ENCODE measurements at regions not wholly inside any gene's neighbourhood (a gene's known extent, or its start where the extent isn't known, plus 50 kb on each side); places are given as distances from the start of the nearest gene placed in this dataset.

DNA sequence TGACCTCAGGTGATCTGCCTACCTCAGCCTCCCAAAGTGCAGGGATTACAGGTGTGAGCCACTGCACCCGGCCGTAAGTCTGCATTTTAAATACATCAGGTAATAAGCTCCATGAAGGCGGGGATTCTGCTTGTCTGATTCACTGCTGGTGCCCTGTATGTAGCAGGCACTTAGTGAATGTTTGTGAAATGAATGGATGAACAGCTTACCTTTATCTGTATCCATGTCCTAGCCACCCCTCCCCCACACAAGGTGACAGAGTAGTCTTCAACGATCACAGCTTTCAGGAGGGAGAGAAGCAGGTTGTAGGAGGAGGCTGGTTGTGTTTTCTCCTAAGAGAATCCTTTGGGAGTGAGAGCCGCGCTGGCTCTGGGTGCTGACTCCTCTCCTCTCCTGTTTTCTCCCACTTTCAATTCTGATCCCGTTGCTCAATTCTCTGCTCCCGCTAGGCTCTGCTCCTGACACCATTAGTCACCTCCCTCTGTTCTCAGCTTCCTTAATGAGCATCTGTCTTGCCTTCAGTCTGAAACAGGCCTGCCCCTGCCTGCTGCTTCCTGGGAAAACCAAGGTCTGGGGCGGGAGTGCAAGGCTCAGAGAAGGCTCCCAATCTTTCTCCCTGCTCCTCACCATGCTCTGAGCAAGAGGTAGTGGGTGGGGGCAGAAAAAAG lies 88.8 kb upstream of the CTNNA1 start:
- peak; percentile 60 for DNase-seq

DNA sequence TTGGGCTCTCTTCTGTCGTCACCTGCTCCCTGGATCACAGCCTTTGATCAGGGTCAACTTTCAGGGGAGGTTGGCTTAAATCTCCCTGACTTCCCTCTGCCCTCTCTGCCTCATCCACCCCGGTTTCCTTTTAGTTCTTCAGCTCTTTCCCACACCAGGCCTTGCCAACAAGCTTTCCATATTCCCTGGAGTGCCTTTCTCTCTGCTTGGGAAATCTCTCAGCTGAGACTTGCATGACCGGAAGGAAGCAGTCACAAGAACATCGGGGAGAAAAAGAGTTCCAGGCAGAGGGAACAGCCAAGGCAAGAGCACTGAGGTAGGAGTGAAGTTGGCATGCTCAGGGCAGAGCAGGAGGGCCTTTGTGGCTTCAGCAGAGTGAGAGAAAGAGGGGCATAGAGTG lies 88.4 kb upstream of the HSPA9 start:
- no peak for DNase-seq

DNA sequence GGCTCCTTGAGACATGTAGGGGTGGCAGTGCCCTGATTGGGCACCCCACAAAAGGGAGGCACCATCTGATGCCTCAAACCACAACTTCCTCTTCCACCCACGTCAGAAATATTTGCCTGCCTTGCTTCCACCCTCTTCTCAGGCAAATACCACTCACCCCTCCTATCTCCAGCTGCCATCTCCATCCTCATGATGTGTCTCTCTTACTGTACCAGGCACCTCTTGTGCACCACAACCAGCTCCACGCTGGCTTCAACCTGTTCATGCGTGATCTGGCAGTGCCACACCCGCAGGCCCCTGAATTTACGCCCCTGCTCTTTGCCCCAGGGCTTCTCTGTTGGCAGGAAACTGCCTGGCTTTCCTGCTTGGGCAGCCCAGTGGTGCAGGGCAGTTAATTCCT lies 87.8 kb upstream of the HSPA9 start:
- no peak for DNase-seq

DNA sequence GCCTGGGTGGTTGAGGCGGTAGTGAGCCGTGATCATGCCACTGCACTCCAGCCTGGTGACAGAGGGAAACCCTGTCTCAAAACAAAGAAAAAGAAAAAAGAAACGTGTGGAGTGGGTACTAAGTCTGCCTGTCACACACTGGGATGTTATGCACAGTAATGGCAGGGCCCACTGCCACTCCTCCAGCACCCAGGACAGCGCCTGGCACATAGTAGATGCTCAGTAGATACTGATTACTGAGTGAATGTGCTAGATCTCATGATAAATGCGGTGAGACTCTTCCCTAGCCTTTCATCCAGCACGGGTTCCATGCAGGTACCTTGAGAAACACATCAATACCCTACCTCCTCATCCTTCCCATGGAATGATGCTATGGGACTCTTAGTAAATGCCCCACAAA lies 87.4 kb upstream of the HSPA9 start:
- DNase-seq: no peak

DNA sequence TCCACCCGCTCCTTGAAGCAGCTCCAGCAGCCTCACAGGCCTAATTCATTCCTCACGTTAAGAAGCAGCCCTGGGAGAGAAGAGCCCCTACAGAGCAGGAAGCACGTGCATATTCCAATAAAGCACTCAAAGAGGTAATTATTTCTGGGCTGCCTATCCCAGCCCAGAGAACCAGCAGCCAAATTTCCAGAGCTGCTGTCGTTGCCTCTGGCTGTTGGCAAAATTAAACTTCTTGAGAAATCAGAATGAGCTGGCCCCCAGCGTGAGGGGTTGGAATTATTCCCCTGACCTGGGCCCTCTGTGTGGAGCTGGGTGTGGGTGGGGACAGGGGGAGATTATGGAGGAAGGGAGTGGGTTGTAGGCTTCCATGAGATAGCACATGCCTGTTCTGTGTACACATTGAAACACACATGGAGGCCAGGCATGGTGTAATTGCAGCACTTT lies 86.8 kb upstream of the HSPA9 start:
- no peak for DNase-seq

DNA sequence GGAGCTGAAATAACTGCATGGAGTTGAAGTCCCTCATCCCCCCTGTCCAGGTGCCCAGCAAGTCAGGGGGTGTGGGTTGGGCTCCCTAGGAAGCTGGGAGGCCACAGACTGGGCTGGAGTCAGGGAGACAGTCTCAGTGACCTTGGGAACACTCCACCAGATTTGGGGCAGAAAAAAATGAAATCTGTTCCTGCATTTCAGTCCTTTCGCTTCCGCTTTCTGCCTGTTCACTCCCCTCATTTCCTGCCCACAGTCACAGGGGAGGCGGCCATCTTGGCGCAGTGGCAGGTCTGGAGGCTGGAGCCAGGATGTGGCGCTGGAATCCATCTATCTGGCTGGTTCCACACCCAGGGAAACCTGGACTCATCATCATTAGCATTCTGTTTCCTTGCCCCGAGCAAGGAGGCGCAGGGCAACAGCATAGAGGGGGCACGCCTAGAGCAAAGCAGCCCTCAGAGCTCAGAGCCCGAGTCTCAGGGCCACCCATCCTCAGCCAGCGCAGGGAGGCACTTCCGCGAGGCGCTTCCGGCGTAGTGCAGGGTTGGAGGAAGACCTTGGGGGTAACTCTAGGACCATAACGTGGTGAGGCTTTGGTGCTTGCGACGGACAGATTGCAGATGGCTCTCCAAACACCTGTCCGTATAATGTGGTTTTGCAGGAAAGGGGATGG lies 86.2 kb upstream of the HSPA9 start:
- DNase-seq: no peak

DNA sequence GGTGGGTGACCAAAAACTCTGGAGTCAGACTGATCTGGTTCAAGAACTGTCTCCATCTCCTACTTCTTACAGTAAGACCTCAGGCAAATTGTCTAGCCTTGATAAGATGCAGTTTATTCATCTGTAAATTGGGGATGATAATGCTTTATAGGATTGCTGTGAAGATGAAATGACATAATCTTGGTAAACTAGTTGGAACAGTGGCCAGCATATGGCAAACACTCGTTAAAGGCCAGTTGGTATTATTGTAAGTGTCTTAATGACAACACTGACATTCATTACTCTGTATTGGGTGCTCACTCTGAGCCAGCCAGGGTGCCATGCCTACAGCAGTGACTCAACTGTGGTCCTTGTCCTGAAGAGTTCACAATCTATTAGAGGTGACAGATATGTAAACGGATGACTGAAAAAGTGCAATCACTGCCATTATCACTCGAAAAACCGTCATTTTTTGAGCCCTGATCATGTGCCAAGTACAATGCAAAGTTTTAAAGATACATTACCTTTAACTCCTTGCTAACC lies 84.9 kb upstream of the HSPA9 start:
- no peak for DNase-seq

DNA sequence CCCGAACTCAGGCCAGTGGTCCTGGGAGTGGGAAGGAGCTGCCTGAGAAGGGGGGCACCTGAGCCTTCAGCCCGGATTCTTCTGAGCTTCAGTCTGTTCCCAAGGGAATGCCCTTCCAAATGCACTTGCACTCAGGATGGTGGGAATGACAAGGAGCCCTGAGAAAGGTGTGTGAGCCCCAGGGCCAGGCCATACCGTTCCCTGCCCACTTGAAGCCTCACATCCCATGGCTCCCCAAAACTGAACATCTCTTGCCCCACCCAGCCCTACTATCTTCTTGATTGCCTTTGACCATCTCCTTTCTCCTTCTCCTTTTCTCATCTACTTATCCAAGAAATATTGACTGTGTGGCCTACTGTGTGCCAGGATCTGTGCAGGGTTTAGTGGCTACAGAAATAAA lies 84.4 kb upstream of the HSPA9 start:
- DNase-seq: no peak

DNA sequence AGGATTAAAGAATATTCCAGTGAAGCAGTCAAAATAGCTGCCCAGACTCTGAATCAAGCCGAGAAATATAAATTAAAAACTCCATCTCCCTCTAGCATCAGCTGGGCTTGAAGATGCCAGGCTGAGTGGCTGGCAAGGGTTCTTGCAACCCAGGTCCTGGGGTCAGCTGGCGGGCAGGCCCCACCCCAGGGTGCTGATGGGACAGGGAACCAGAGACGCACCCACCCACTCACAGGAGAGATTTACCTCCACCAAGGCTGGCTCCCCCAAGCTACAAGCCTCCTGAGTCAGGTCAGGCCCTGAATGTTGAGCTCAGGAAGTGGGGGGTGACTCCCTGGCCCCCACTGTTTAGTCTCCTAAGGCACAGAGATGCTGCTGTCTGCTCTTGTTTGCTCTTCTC lies 83.9 kb upstream of the HSPA9 start:
- DNase-seq: no peak

DNA sequence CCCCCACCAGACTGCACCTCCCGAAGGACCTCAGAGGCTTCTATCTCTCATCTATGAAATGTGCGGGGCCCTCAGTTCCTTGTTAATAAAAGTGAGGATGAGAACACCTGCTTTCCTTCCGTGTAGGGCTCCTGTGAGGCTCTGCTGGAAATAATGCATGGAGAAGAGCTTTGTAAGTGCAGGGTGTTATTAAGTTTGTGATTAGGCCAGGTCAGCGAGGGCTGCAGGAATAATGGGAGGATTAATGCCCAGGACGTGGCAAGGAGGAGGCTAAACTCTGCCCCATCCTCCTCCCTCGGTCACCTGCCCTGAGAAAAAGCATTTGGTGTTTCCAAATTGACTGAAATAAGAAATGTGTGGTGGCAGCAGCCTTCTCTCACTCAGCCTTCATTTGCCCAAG lies 83.5 kb upstream of the HSPA9 start:
- no peak for DNase-seq

DNA sequence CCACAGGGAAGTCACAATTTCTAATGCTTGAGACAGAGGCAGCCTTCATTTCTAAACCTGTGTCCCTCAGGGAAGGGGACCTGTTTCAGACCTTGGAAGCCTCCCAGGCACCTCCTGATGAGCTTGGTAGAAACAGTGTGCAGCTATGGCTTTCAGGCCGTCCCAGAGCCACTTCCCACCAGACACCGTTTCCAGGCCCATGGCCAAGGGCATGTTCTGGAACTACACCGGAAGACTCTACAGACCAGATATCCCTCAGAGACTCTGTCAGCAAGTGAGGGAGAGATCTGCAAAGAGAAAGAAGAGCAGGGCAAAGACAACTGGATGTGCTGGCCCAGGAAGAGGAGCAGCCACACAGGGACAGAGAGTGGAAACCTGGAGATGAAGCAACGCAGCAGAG lies 82.2 kb upstream of the HSPA9 start:
- DNase-seq: no peak

DNA sequence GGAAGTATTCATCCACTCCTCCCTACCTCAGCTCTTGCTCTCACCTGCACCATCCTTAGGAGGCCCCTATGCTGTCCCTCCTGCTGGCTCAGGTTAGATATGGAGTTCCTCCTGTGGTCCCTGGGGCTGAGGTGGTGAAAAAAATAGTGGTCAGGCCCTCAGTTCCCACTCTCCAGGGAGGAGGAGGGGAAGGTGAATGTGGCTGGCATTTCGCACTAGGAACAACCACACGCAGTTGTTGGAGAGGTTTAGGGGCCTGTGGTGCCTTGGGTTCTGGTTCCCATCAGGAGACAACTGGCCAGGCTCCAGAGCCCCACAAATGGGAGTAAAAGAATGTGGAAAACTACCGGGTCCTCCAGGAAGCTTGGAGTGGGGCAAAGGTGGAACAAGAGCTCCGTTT lies 81.7 kb upstream of the HSPA9 start:
- no peak for DNase-seq

DNA sequence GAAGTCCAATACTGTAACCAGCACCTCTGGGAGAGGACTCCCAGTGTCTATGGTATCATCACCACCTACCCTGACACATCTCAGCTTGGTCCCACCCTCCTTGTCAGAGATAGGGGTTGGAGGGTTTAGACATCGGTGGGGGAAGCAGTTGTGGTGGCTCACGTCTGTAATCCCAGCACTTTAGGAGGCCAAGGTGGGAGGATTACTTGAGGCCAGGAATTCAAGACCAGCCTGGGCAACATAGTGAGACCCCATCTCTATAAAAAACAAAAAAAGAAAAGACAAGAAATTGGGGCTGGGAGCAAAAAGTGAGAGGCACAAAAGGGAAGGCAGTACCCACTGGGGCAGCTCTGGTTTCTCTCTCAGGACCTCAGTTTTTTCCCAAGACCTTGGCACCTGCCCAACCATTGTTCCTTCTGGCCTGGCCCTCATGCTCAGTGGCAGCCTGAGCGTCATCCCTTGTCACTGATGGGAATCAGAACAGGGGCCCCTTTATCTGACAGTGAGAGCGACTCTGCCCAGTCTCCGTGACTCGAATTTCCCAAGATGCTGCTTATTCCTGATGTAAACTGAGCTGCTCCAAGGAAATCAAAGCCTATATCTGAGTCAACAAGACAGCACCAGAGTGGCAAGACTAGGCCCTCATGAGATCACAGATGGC lies 80.5 kb upstream of the HSPA9 start:
- no peak for DNase-seq

DNA sequence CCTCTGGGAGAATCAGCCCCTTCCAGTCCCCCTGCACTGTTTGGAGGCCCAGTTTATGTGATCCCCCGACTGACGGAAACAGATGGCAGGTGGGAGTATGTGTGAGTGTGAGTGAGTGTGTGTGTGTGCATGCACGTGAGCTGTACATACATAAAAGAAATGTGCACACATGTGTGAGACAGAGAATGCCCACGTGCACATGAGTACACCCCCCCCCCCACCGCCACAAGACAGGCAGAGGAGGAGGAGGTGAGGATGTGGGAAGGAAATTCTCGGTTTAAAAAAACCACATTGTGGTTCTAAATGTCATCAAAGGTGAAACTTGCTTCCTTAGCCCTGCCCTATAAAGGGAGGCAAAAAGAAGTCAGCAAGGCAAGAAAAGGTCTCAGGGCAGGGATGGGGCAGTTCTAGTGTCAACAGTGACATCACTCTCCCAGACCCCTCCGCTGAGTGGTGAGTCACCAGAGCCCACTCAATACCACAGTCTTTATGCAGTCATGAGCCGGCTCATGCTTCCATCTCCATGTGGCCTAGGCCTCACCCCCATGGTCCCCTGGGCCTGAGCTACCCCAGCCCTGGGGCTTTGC lies 79.2 kb upstream of the HSPA9 start:
- DNase-seq: peak; percentile 60

DNA sequence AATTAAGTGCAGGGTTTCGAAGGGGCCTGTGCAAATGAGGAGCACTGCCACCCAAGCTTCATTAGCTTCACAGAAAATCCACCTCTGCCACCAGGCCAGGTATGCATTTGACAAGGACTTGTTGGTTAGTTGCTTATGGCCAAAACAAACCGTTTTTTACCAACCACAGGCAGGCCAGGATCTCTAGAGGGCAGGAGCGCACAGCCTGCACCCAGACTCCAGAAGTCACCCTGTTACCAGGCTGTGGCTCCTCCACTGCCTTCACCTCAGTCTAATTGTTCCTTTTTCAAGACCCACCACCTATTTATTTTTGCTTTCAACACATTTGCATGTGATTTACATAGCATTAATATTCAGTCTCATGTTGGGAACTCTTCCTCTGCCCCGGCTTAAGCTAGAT lies 78.3 kb upstream of the HSPA9 start:
- DNase-seq: no peak

DNA sequence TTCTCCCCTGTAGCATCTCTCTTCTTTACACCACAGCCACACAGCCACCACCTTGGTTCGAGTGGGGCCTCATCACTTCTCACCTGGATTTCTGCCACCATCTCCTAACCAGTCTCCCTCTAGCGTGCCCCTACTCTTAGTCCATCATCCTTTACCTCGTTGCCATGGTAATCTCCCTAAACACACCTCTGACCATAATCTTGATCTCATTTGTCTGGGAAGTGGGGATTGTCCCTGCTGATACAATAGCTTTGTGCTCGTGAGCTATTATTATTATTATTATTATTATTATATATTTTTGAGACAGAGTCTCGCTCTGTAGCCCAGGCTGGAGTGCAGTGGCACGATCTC lies 76.5 kb upstream of the HSPA9 start:
- no peak for DNase-seq

DNA sequence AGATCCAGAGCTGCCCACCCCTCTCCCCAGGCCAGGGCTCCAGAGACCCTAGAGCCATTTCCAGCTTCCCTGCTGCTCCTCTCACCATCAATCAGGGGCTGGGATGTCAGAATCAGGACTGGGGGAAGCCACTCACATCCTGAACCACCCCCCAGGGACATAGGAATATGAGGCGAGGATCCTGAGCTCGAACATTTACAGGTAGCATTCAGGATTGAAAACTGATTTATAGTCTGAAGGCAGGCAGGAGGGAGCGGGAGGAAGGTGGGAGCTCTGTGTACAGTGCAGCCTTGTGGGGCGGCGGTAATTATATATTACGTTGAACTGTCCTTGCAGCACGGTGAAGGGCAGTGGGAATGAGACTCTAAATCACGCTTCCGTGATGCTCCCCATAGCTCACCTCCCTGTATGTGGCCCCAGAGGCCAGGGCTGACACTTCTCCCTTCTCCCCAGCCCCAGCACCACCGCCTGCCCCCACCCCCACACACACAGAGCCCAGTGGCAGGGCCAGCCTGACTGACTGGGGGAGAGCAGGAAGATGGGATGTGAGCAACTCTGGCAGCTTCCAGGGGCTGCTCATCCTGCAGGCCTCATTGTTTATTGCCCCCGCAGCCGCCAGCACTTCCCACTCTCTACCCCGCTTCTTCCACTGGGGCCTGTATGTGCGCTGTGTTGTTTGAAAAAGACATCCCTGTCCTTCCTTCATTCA lies 76.0 kb upstream of the HSPA9 start:
- DNase-seq: no peak

DNA sequence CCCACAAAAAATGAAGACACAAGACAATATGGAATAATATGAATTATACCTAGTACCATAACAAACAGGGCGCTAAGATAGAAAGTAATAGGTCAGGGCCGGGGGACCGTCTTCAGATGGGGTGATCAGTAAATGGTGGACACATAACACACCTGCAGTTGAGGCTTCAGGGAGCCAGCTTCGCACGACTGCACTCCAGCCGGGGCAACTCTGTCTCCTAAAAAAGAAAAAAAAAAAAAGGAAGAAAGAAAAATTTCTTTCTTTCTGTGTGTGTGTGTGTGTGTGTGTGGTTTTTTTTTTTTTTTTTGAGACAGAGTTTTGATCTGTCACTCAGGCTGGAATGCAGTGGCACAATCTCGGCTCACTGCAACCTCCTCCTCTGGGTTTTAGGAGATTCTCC lies 75.0 kb upstream of the HSPA9 start:
- DNase-seq: no peak

DNA sequence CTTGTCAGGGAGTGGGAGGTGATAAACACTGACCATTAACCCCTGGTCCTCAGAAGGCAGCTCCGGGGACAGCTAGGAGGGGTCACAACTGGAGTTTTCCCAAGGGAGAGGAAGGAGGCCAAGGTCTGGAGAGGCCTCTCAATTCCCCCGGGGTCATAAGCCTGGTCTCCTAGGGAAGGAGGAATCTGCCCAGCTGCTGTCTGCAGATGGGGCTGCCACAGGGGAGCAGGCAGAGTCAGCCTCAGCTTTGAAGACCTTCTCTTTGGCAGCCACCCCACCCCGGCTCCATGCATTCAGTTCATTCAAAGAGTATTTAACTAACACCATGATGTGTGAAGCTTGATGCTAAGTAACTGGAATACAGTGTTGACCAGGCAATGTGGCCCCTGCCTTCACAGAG lies 74.6 kb upstream of the HSPA9 start:
- no peak for DNase-seq

DNA sequence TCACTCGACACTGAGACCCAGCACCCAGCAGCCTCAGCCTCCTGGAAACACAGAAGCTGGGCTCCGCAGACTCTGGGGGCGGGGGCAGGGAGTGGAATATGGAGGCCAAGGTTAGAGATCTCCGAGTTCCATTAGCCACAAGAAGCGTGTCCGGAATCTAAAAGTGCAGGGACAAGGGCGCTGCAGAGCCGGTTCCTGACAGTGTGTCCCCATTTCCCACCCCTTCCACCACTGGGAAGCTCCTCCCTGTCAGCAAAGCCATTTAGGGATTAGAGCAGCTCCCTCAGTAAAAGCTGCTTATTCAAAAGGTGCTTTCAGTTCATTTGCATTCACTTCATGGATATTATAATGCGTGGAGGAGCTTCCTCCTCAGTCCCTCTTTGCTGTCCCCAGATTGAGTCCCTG lies 74.1 kb upstream of the HSPA9 start:
- no peak for DNase-seq

DNA sequence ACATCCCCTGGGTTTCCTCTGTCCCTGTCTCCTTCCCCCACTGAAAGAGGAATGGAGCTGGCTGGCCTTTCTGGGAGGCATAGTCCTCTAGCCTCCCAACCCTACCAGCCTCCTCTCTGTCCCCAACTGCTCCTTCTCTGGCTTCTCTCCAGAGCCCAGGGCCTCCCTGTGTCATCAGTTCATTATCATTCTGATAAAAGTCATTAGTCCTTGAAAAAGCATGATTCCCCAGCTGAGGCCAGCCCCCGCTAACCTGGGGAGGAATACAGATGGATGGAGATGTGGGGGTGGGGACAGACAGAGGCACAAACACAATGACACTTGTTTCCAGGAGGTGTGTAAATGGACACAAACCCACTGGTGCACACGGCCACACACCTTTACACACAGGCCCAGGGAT lies 73.6 kb upstream of the HSPA9 start:
- no peak for DNase-seq

DNA sequence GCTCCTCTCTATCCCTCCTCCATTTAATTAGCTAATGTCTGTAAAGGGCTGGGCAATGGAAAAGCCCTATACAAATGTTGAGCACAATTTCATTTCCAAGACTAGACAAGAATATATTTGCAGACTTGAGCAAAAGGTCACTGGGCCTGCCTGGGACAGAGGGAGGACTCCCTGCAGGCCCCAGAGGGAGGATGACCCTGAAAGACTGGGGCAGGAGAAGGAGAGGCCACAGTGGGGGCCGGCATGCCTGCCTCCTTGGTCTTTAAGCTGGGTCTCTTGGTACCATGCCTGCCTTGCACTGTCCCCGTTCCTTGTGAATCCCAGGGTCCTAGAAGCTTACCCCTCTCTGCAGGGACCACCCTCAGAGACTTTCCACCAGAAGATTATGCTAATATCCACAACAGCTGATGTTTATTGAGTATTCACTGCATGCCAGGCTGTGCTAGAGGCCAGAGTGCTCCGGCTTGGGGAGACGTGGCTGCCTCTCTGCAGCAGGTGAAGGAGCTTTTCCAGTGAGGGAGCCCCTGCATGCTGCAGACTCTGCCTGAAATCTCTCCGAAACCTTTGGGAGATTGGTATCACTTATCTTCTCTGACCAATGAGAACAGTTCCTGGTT lies 72.7 kb upstream of the HSPA9 start:
- DNase-seq: no peak

DNA sequence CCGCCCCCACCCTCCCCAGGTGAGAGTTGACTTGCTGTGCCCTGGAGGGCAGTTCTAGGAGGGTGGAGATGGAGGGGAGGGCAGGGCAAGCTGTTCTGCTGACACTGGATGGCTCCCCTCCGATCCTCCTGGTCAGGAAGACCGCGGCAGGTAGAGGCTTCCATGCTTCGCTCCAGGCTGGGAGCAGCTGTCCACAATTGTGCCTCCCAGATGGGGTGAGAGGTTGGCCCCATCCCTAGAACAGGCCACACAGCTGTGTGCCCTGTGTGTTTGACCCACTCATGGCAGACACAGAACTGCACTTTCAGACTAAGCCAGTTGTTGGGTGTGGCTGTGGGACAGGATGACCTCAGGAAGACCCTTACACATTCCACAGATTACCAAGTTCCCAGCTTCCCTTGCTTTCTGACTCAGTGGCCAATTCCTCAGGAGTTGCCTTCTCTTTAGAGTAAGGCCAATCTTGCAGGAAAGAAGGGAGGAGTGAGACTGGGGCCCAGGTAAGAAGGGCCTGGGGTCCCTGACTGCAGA lies 72.1 kb upstream of the HSPA9 start:
- DNase-seq: no peak

Measured in fibroblast of upper back skin (primary cell).